DMS 273 (cell line): ENCODE measurements at regions not wholly inside any gene's neighbourhood (a gene's known extent, or its start where the extent isn't known, plus 50 kb on each side); places are given as distances from the start of the nearest gene placed in this dataset.

Experiments
- DNase-seq: peaks from one replicate; lab custom pipeline; 2025; ENCODE audit not compliant: unreplicated experiment; lab: John Stamatoyannopoulos, UW

DNA sequence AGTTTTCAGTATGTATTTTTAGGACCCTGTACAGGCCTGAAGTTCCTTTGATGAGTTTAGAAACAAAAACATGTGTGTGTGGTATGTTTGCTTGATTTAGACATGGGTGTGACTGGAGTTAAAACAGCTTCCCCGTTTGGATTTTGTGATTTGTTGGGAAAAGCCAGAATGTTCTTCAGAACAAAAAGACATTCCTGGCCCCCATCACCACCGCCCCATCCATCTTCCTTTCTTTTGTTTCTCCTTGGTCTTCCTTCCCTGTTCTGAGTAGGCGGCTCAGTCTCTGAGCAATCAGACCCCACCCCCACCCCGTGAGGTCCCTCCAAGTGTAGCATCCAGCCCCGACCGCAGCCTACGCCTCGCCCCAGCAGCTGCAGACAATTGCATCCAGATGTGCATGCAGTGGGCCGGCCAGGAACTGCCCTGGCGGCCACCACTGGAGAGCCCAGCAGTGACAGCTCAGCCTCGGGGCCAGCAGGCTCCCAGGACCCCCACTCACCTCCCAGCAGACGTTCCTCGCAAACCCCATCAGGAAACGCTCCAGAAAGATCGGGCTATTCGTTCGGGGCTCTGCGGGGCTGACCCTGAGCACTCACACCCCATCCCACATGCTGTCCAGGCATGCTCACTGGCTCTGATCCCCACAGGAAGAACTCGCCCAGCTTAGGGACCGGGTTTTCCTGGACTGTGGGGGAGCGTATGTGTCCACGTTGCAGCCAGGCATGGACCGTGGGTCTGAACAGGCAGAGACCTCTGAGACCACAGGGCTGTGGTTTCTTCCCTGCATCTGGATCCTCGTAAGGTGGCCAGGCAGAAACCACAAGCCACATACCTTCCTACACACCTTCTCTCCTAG lies 99.8 kb upstream of the CDH5 start:
- no peak for DNase-seq

DNA sequence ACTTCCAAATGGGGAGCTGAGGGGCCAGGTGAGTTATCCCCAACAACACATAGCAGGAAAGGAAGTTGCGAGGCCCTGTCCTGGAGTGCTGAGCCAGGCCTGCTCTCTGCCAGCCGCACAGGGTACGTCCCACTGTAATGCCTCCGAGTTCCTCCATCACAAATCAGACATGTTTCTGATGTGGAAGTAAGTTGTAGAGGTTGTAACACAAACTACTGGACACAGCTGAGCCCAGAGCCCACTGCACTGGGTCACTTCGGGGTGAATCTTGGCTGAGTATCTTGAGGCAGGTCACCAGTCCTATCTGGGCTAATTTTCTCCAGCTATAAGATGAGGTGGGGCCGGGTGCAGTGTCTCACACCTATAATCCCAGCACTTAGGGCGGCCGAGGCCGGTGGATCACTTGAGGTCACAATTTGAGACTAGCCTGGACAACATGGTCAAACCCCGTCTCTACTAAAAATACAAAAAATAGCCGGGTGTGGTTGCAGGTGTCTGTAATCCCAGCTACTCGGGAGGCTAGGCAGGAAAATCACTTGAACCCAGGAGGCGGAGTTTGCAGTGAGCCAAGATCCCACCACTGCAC lies 100.8 kb upstream of the CDH5 start:
- DNase-seq = no peak

DNA sequence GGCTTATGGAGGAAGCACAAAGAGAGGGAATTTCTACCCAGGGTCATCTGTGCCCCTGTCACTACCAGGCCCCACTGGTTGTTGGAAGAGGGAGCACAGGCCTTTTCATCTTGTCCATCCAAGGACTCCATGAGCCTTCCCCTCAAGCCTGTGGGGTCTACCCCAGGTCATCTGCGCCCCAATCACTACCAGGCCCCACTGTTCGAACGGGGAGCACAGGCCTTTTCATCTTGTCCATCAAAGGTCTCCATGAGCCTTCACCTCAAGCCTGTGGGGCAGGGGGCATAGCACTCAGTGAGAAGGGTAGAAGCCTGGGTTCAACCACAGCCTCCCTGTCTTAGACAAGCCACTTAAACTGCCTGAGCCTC lies 101.5 kb upstream of the CDH5 start:
- DNase-seq = no peak

DNA sequence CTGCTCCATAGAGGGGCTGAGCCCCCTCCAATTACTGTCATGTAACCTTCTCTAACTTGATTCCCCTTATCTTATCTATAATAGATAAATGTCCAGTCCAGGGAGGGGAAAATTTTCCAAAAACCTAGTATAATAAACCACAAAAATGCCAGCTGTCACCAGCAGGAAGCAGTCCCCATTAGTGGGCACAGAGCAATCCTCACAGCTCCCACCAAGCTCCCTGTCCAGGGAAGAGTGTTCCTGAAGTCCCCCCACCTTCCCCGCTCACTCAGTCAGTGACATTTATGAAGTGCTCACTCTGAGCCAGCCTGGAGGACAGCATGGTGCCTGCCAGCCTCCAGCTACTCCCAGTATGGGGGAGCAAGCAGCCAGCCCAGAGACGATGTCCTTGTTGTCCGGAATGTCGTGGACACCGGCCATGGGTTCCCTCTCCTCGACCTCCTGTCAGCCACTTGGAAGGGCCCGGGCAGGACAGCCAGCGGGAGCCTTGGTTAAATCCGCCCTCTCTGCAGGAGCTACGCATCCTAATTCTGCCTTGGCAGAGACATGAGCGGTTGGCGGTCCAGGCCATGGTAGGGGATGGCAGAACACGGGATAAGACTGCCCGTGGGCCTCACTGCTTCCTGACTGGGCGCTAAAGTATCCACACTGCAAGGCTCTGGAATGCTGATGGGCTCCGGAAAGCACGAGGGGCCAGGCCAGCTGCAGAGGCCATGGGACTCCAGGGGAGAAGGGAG lies 102.0 kb upstream of the CDH5 start:
- DNase-seq = no peak

DNA sequence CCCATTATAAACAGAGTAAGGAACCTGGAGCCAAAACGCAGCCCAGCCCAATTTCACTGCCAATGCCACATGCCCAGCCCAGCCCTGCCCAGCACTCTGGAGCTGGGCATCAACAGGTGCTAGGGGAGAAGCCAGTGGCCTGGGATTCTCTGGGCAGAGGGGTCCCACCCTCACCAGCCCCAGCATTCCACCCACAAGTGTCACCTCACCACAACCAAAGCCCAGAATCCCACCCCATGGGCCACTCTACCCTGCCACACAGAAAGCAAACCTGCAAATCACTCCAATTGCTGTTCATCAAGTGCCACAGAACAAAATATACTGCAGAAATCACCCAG lies 102.5 kb upstream of the CDH5 start:
- DNase-seq = no peak

DNA sequence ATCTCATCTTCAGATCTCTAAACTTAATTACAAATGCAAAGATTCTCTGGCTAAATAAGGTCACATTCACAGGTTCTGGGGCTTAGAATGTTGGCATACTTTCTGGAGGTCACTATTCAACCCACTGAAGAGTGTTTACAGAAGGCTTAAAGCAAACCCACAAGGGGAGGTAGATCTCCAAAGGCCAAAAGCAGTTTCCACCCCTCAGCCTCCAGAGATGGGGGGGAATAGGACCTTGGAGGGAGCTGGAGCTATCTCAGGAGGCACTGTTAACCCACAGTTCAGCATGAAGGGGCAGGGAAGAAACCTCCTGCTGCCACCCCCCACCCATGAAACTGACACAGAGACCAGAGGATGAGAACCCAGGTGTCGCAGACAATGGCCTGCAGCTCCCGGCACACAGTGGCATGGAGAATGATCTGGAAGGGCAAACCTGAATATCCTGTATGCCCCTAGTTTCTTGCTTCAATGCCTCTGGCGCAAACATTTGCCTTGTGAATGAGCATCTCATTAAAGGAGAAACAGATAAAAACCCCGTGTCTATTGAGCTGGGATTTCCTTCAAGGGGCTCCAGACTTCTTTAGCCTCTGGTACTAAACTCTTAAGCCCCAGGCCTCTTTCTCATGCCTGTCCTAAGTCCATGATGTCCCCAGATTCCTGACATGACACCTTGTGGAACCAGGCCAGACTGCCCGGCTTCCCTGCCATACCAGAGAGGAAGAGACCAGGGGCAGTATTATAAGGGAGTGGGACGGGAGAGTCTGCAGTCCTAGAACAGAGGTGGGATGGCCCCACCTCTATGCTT lies 103.1 kb upstream of the CDH5 start:
- no peak for DNase-seq

DNA sequence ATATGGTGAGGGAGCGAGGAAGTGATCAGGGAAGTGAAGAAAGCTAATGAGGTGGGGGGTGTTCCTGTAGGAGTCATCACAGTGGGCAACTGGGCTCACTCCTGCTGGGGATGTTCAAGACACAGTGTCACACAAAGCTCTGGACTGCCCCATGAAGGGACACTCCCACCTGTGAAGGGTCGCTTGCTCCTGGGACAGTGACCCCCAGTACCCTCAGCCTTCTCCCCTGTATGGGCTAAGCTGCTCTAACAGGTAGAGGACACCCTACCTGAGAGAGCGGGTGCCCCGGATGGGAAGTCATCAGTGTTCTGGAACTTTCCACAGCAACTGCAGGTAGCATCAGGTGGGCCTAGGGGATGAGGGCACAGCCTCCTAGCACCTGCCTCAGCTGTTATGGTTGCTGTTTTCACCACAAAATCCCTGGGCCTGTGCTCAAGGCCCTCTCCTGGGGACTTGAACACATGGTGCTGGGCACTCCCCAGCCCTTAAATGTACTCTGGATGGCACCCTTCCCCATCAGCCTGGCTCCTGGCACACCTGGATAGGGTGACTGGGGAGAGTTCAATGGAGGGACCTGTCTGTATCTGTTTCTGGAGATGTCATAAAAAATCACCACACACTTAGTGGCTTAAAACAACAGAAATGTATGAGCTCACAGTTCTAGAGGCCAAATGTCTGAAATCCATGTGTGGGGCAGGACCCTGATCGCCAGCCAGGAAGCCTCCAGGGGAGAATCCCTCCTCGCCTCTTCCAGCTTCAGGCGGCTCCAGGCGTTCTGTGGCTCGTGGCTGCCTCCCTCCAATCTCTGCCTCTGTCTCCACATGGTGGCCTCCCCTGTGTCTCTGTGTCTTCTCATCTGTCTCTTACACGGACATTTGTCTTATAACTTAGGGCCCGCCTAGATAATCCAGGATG lies 104.0 kb upstream of the CDH5 start:
- DNase-seq = no peak

DNA sequence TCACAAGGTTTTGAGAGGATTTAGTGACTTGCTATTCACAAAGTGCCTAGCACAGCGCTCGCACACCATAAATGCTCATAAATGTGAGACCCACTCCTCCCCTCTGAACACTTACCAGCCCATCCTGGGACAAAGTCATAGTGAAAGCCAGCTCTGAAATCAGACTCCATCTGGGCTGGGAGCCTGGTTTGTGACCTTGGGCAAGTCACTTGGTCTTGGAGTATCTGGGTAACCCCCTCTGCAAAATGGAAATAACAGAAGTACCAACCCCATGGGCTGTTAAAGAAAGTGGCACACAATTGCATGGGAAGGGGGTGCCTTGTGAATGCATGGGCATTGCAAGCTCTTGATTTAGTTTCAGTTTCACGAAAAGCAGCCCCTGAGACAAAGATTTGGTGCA lies 104.7 kb upstream of the CDH5 start:
- no peak for DNase-seq

DNA sequence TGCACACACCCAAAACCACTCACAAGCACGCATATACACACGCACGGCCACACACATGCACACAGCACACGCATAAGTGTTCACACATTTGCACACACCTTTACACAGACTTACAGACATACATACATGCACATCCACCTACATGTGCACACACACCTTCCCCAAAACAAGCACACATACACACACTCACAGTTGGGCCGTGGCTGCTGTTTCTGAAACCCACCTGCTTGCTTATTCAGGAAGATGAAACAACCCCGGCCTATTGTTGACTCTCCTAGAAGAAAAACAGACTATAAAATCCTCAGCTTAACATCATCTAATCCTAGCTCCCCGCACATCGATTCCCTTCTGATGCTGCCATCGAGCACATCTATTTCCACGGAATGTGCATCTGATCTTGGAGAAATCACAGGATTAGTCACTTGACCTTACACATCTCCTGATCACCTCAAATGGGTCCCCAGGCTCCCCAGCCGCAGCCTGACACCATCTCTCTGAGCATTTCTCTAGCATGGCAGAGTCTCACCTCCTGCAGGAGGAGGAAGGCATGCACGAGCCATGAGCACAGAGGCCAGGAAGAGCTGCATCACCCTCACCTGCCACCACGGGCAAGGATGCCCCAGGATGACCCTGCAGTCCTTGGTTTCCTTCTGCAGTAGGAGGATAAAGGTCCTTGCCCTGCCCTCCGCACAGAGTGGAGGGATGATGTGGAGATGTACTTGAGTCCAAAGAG lies 105.8 kb upstream of the CDH5 start:
- no peak for DNase-seq

DNA sequence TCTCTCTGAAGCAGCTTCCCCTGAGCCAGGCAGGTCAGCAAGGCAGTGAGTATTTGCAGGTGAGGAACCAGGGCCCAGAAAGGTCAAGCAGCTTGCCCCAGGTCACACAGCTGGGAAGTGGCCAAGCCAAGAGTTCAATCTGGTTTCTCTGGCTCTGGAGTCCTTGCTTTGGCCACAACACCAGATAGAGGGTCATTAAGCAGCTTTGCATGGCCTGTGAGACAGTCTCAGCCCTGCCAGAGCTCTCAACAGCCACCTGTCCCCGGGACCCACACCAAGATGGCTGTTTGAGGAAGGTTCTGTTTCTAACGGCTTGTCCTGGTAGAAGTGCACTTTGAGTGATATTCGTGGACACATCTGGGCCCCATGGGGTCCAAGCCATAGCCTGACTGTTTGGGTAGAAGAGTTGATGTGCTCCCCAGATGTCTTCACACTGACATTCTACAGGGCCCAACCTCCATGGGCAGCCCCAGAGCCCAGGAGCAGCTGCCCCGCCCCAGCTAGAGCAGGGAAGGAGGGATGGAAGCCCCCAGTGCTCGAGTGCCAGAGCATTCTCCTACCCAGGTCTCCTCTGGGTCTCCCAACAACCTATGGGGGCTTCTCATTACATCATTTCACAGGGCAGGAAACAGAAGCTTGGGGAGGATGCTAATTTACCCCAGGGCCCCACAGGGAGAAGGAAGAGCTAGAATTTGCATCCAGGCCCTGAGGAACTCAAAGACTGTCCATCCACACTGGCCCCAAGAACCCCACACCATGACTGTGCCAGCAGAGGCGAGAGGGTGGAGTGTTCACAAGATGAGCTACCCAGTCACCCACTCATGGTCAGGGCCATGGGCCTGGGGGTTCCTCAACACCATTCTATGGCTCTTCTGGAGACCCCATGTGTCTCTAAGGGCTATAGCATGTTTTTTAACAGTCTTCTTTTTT lies 107.3 kb upstream of the CDH5 start:
- no peak for DNase-seq

DNA sequence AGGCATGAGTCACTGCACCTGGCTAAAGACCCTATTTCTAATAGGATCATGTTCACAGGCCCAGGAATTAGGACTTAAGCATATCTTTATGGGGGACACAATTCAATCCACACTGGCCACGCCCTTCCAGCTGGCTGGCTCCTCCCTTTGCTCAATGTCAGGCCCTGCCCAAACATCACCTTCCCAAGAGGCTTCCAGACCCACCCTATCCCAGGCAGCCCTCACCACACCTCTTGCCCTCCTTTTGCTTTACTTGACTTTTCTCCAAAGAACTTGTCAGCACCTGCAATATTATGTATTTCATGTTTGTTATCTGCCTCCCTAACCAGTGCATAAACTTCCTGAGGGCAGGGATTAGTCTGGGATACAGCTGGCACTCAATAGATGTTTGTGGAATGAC lies 109.6 kb upstream of the CDH5 start:
- no peak for DNase-seq

DNA sequence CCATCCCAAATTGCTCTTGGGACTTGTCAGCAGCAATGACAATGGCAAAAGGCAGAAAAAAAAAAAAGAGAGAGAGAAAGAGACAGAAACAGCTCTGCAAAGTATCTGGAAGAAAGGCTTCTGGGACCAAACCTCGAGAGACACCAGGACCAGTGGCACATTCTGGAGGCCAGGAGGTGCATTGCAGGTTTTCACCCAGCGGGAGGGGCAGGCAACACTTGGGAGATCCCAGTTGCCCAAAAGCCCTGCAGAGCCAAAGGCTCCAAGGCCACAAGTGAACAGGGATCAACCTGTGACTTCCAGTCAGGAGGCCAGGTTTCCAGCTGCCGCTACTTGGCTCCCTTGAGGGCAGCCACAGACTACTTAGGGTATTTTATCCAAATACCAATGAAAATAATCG lies 110.8 kb upstream of the CDH5 start:
- peak; percentile 5 for DNase-seq

DNA sequence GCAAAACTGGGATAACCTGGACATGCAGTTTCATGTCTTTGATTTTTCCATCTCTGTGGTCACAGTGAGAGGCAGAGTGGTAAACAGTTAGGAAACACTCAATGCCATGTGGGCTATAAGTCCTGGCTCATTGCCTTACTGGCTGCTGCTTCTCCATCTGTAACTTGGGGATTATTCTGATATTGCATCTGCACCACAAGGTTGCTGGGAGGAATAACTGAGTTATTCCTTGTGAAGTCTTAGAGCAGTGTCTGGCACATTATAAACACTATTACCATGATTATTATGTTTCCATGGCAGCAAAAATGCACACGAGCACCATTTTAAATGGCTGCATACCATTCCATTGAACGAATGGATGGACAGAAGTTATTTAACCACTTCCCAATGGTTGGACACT lies 111.7 kb upstream of the CDH5 start:
- peak; percentile 37 for DNase-seq

DNA sequence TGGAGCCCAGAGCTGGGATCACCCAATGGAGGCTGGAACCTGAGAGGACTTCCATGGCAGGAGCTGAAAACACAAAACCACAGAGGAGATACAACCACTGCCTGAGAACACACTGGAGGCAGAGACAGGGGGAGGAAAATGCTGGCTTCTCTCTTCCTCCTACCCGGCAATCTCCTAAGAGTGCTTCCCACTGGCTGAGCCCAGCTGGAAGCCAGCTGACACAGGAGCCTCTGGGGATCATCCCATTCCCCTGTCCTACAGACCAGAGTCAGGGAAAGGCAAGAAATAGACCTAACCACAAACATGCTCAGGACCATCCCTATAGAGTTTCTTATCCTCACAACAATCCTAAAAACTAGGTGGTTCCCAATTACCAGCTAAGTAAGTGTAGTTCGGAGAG lies 112.4 kb upstream of the CDH5 start:
- no peak for DNase-seq

DNA sequence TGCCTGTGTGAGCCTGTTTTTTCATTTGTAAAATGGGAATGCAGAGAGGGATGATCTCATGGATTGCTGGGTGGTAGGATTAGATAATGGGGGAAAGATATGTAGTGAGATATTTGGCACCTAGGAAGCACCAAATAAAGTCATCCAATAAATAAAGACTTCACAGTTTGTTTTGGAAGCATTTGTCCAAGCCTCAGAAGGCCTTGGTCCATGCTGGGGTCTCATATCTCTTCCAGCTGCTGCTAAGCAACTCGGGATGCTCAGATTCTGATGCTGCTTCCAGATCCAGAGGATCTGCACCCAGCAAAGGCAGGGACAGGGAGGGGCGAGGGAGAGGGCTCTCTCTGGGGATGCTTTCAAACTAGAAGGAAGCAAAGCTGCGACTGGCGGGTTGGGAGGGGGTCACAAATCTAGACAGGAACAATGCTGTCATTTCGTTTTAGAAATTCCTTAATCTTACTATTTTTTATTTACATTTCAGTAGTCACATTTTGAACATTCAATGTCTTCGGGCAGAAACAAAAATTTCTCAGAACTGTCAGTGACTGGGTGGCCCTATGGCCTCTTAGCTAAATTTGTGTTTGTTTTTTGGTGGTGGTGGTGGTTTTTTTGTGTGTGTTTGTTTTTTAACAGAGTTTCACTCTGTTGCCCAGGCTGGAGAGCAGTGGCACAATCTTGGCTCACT lies 114.9 kb upstream of the CDH5 start:
- no peak for DNase-seq

DNA sequence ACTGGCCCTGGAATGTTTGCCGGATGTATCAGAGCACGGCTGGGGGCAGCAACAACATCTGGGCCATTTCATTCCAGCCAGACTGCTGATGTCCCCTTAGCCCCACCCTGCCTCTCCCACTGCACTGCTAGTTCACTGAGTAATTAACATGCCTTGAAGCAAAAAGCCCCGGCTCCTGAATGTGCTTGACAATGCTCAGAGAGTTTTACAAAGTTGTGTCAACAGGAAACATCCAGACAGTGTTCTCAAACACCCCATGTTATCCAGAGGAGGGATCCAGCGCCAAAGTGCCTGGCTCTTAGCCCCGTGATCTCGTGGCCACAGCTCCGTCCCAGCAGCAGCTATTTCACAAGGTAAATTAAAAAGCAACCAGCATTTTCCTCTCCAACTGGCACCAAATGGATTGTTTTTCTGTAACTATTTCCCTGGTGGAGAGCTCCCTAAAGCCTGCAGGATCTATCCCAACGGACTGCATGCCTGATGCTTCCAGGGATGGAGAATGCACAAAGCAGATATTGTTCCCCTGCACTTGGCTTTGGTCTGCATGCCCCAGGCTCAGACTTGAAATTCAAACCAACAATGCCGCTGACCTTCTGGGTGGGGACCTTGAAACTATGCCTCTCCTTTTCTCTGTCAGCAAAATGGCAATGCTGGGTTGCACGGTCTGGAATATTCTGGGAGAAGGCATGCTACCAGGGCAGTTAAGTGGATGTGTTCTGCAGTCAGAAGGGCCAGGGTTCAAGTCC lies 115.6 kb upstream of the CDH5 start:
- peak; percentile 17 for DNase-seq
